ENCODE measurements at regions not wholly inside any gene's neighbourhood (a gene's known extent, or its start where the extent isn't known, plus 50 kb on each side); places are given as distances from the start of the nearest gene placed in this dataset.
A peak's percentile ranks its signal among the peaks of the same experiment; 100 is the strongest.
"Not testable (repeated sequence)": the region's sequence is repeated elsewhere in the genome, so short reads cannot be mapped to it uniquely, and the experiment has no call there.

GRCh38 chr5:103736343-103736742 is 173.8 kb upstream of the NUDT12 start:
- not testable (repeated sequence) for DNase-seq (ENCODE audit: low read depth)

GRCh38 chr5:103724271-103724670 is 161.7 kb upstream of the NUDT12 start:
- no peak overlapping the region for H3K4me3 ChIP-seq (ENCODE audit: low read depth, low read length)
- no peak for DNase-seq (ENCODE audit: low read depth)

More at GRCh38 chr5:103736343-103736742, 173.8 kb upstream of the NUDT12 start:
- H3K4me3 ChIP-seq (ENCODE audit: low read depth, low read length) = not testable (repeated sequence)

GRCh38 chr5:103721183-103721582 is 158.6 kb upstream of the NUDT12 start:
- no peak for DNase-seq (ENCODE audit: low read depth)
- H3K4me3 ChIP-seq (ENCODE audit: low read depth, low read length) = no peak overlapping the region

GRCh38 chr5:103718108-103718507 is 155.5 kb upstream of the NUDT12 start:
- H3K4me3 ChIP-seq (ENCODE audit: low read depth, low read length) = no peak overlapping the region
- no peak for DNase-seq (ENCODE audit: low read depth)

- DNase-seq (ENCODE audit: low read depth) = no peak
- no peak overlapping the region for H3K4me3 ChIP-seq (ENCODE audit: low read depth, low read length)
Observed at GRCh38 chr5:103708601-103709000, 146.0 kb upstream of the NUDT12 start.

- no peak for DNase-seq (ENCODE audit: low read depth)
- no peak overlapping the region for H3K4me3 ChIP-seq (ENCODE audit: low read depth, low read length)
Observed at GRCh38 chr5:103706939-103707682, 144.5 kb upstream of the NUDT12 start.

- H3K4me3 ChIP-seq (ENCODE audit: low read depth, low read length) = no peak overlapping the region
Observed at GRCh38 chr5:103703617-103704016, 141.0 kb upstream of the NUDT12 start.

GRCh38 chr5:103693517-103693916 is 130.9 kb upstream of the NUDT12 start:
- no peak for DNase-seq (ENCODE audit: low read depth)
- no peak overlapping the region for H3K4me3 ChIP-seq (ENCODE audit: low read depth, low read length)

More at GRCh38 chr5:103703617-103704016, 141.0 kb upstream of the NUDT12 start:
- DNase-seq (ENCODE audit: low read depth) = no peak

GRCh38 chr5:103690676-103691075 is 128.1 kb upstream of the NUDT12 start:
- no peak overlapping the region for H3K4me3 ChIP-seq (ENCODE audit: low read depth, low read length)
- no peak for DNase-seq (ENCODE audit: low read depth)

- no peak overlapping the region for H3K4me3 ChIP-seq (ENCODE audit: low read depth, low read length)
- no peak for DNase-seq (ENCODE audit: low read depth)
Observed at GRCh38 chr5:103679873-103680272, 117.3 kb upstream of the NUDT12 start.

- DNase-seq (ENCODE audit: low read depth) = peak; percentile 75
Observed at GRCh38 chr5:103676198-103676597, 113.6 kb upstream of the NUDT12 start.

GRCh38 chr5:103674739-103675138 is 112.2 kb upstream of the NUDT12 start:
- no peak overlapping the region for H3K4me3 ChIP-seq (ENCODE audit: low read depth, low read length)
- DNase-seq (ENCODE audit: low read depth) = peak; percentile 19

More at GRCh38 chr5:103676198-103676597, 113.6 kb upstream of the NUDT12 start:
- not testable (repeated sequence) for H3K4me3 ChIP-seq (ENCODE audit: low read depth, low read length)

GRCh38 chr5:103674251-103674650 is 111.7 kb upstream of the NUDT12 start:
- no peak overlapping the region for H3K4me3 ChIP-seq (ENCODE audit: low read depth, low read length)
- DNase-seq (ENCODE audit: low read depth) = peak; percentile 4

GRCh38 chr5:103669615-103670014 is 107.0 kb upstream of the NUDT12 start:
- H3K4me3 ChIP-seq (ENCODE audit: low read depth, low read length) = no peak overlapping the region
- DNase-seq (ENCODE audit: low read depth) = no peak

- no peak for DNase-seq (ENCODE audit: low read depth)
- H3K4me3 ChIP-seq (ENCODE audit: low read depth, low read length) = no peak overlapping the region
Observed at GRCh38 chr5:103668281-103668680, 105.7 kb upstream of the NUDT12 start.

- no peak overlapping the region for H3K4me3 ChIP-seq (ENCODE audit: low read depth, low read length)
- peak; percentile 24 for DNase-seq (ENCODE audit: low read depth)
Observed at GRCh38 chr5:103667068-103667467, 104.5 kb upstream of the NUDT12 start.

GRCh38 chr5:103657301-103657700 is 94.7 kb upstream of the NUDT12 start:
- H3K4me3 ChIP-seq (ENCODE audit: low read depth, low read length) = no peak overlapping the region

GRCh38 chr5:103648086-103648485 is 85.5 kb upstream of the NUDT12 start:
- DNase-seq (ENCODE audit: low read depth) = no peak
- no peak overlapping the region for H3K4me3 ChIP-seq (ENCODE audit: low read depth, low read length)

More at GRCh38 chr5:103657301-103657700, 94.7 kb upstream of the NUDT12 start:
- no peak for DNase-seq (ENCODE audit: low read depth)

- no peak for DNase-seq (ENCODE audit: low read depth)
- no peak overlapping the region for H3K4me3 ChIP-seq (ENCODE audit: low read depth, low read length)
Observed at GRCh38 chr5:103646698-103647614, 84.4 kb upstream of the NUDT12 start.

GRCh38 chr5:103645816-103646215 is 83.2 kb upstream of the NUDT12 start:
- H3K4me3 ChIP-seq (ENCODE audit: low read depth, low read length) = no peak overlapping the region
- no peak for DNase-seq (ENCODE audit: low read depth)
